GM12891 (cell line): ENCODE measurements at regions not wholly inside any gene's neighbourhood (a gene's known extent, or its start where the extent isn't known, plus 50 kb on each side); places are given as distances from the start of the nearest gene placed in this dataset.

ENCODE experiments used
- PAX5 ChIP-seq: IDR thresholded peaks from 2 replicates; pipeline ENCODE4 v1.6.1; 2011; ENCODE audit warnings: low read length, moderate library complexity, mild to moderate bottlenecking; ENCODE audit not compliant: insufficient read depth, severe bottlenecking
- POLR2A ChIP-seq: IDR thresholded peaks from 2 replicates; pipeline ENCODE4 v1.6.1; 2011; ENCODE audit warnings: low read depth, low read length, control low read depth
- POLR2AphosphoS5 ChIP-seq: IDR thresholded peaks from 2 replicates; pipeline ENCODE4 v1.6.1; 2011; ENCODE audit warnings: low read depth, low read length, control low read depth
- TAF1 ChIP-seq: IDR thresholded peaks from 2 replicates; pipeline ENCODE4 v1.6.1; 2011; ENCODE audit warnings: low read depth, low read length, control low read depth

DNA sequence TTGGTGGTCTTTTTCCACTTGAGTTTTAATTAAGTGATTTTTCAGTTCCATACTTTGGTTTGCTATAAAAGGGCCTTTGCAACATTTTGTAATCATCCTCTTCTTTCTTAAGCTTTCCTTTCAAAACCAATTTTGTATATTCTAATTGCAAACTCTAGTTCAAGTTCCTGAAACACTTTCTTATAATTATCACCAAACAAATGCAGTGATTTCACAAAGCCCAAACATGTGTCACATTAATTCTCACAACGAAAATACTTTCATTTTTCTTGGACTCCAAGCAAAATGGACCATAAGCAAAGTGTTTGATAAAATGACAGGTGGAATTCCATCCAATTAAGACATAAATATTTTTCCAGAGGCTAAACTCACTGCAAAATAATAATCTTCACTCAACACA is 188.2 kb upstream of the IRX5 start:
- TF ChIP-seq PAX5 (no peak), POLR2A (no peak), POLR2AphosphoS5 (no peak), TAF1 (no peak)
